ENCODE measurements at regions not wholly inside any gene's neighbourhood (a gene's known extent, or its start where the extent isn't known, plus 50 kb on each side); places are given as distances from the start of the nearest gene placed in this dataset.

DNA sequence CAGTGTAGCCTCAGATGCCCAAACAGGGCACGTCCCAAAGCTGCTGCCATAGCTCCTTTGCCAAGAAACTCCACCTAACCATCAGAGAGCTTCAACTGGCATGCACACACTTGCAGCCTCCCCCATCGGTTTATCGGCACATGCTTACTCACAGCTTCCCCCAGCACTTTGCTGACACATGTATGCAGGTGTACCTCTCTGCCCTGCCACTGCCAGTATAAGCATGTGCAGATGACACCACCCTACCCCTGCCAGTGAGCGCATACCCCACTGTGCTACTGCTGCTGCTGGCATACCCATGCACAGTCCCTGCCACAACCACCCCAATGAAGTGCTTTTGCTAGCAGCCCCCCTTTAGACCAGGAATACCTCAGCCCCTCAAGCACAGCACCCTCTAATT is 1231.0 kb downstream of the DSC3 start:
- in situ Hi-C loops (cut with MboI; ENCODE audit: low sequenced_read_pairs, unreplicated experiment) = no loop called here
- DNase-seq (ENCODE audit: low spot score) = no peak
- TF ChIP-seq, protein P1, sequence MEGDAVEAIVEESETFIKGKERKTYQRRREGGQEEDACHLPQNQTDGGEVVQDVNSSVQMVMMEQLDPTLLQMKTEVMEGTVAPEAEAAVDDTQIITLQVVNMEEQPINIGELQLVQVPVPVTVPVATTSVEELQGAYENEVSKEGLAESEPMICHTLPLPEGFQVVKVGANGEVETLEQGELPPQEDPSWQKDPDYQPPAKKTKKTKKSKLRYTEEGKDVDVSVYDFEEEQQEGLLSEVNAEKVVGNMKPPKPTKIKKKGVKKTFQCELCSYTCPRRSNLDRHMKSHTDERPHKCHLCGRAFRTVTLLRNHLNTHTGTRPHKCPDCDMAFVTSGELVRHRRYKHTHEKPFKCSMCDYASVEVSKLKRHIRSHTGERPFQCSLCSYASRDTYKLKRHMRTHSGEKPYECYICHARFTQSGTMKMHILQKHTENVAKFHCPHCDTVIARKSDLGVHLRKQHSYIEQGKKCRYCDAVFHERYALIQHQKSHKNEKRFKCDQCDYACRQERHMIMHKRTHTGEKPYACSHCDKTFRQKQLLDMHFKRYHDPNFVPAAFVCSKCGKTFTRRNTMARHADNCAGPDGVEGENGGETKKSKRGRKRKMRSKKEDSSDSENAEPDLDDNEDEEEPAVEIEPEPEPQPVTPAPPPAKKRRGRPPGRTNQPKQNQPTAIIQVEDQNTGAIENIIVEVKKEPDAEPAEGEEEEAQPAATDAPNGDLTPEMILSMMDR (IDR thresholded peaks at IDR 0.05; ENCODE audit: borderline replicate concordance, control extremely low read depth, extremely low read depth, insufficient read depth, missing control alignments) = no peak

DNA sequence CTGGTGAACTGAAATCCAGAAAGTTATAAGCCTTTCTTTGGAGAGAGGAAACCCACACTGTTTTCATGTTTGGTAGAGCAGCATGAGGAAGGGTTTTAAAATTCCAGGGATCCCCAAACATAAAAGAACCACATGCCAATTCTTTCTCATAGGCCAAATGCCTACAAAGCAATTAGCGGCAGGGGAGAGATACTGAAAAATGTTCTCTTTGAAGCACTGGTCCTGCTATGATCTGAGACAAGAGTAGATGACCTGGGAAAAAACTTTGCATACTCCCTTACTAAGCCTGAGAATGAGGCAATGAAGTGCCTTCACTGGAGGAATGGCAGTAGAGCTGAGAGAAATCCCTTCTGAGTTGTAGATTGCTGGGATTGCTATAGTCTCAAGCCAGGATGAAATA is 1261.7 kb downstream of the DSC3 start:
- no peak for DNase-seq (ENCODE audit: low spot score)
- TF ChIP-seq, protein P1 (IDR thresholded peaks at IDR 0.05; ENCODE audit: borderline replicate concordance, control extremely low read depth, extremely low read depth, insufficient read depth, missing control alignments) = no peak
- in situ Hi-C loops (cut with MboI; ENCODE audit: low sequenced_read_pairs, unreplicated experiment) = no loop called here

DNA sequence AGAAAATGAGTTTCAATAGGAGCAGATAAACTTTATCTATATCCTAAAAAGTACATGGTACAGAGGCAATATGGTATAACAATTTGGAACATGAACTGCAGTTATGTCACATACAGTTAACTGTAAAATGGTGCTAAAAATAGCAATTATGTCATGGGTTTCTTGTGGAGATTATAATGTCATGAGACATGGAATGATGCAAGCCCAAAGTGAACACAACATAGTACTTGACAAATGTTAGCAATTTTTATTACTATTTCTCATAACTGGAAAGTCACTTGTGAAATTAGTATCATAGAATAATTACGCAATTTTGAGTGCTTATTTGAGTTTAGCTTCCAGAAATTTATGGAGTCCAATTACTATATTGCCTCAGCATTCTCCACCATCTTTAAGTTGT is 1263.4 kb downstream of the DSC3 start:
- in situ Hi-C loops (cut with MboI; ENCODE audit: low sequenced_read_pairs, unreplicated experiment) = no loop called here
- TF ChIP-seq, protein P1 (IDR thresholded peaks at IDR 0.05; ENCODE audit: borderline replicate concordance, control extremely low read depth, extremely low read depth, insufficient read depth, missing control alignments) = no peak
- DNase-seq (ENCODE audit: low spot score) = no peak

- in situ Hi-C loops (cut with MboI; ENCODE audit: low sequenced_read_pairs, unreplicated experiment) = no loop called here
- DNase-seq (ENCODE audit: low spot score) = no peak
- TF ChIP-seq, protein P1 (IDR thresholded peaks at IDR 0.05; ENCODE audit: borderline replicate concordance, control extremely low read depth, extremely low read depth, insufficient read depth, missing control alignments) = no peak
Observed at GRCh38 chr18:29753379-29753778, 1289.2 kb downstream of the DSC3 start.

- TF ChIP-seq, protein P1 (IDR thresholded peaks at IDR 0.05; ENCODE audit: borderline replicate concordance, control extremely low read depth, extremely low read depth, insufficient read depth, missing control alignments) = no peak
- in situ Hi-C loops (cut with MboI; ENCODE audit: low sequenced_read_pairs, unreplicated experiment) = no loop called here
- no peak for DNase-seq (ENCODE audit: low spot score)
Observed at GRCh38 chr18:29749704-29750103, 1292.8 kb downstream of the DSC3 start.

- in situ Hi-C loops (cut with MboI; ENCODE audit: low sequenced_read_pairs, unreplicated experiment) = no loop called here
- TF ChIP-seq, protein P1 (IDR thresholded peaks at IDR 0.05; ENCODE audit: borderline replicate concordance, control extremely low read depth, extremely low read depth, insufficient read depth, missing control alignments) = no peak
- no peak for DNase-seq (ENCODE audit: low spot score)
Observed at GRCh38 chr18:29741461-29741860, 1301.1 kb downstream of the DSC3 start.

- no peak for DNase-seq (ENCODE audit: low spot score)
- in situ Hi-C loops (cut with MboI; ENCODE audit: low sequenced_read_pairs, unreplicated experiment) = no loop called here
- TF ChIP-seq, protein P1 (IDR thresholded peaks at IDR 0.05; ENCODE audit: borderline replicate concordance, control extremely low read depth, extremely low read depth, insufficient read depth, missing control alignments) = no peak
Observed at GRCh38 chr18:29737620-29738019, 1304.9 kb downstream of the DSC3 start.
